Stimulated activated CD4-positive, alpha-beta T cell treated with anti-CD3 and anti-CD28 coated beads, Interleukin-4, amount 100 ng/mL, for 4 hours (primary cell): ENCODE measurements at regions not wholly inside any gene's neighbourhood (a gene's known extent, or its start where the extent isn't known, plus 50 kb on each side); places are given as distances from the start of the nearest gene placed in this dataset.

ENCODE experiments used
- DNase-seq, 2 experiments: peaks; one replicate each; pipeline ENCODE4 v3.0.0-alpha.2; 2020

GRCh38 chr22:26974914-26975803, 317.8 kb downstream of the MIAT start:
- DNase-seq, result no peak

- no peak for DNase-seq
These were observed 318.5 kb downstream of the MIAT start for GRCh38 chr22:26975865-26976264.

GRCh38 chr22:26977741-26978376, 320.5 kb downstream of the MIAT start:
- no peak for DNase-seq

- no peak for DNase-seq
These were observed 321.9 kb downstream of the MIAT start for GRCh38 chr22:26979294-26979693.

GRCh38 chr22:26981111-26981510, 323.7 kb downstream of the MIAT start:
- DNase-seq, result no peak

- DNase-seq, result no peak
These were observed 324.2 kb downstream of the MIAT start for GRCh38 chr22:26981541-26981940.

GRCh38 chr22:26983311-26983710, 325.9 kb downstream of the MIAT start:
- no peak for DNase-seq

GRCh38 chr22:26985206-26985605, 327.8 kb downstream of the MIAT start:
- DNase-seq, result no peak

GRCh38 chr22:26985931-26986782, 328.8 kb downstream of the MIAT start:
- no peak for DNase-seq

- DNase-seq, result no peak
These were observed 329.5 kb downstream of the MIAT start for GRCh38 chr22:26986884-26987283.

GRCh38 chr22:26990503-26991189, 333.3 kb downstream of the MIAT start:
- no peak for DNase-seq

- no peak for DNase-seq
These were observed 335.2 kb downstream of the MIAT start for GRCh38 chr22:26992556-26992955.

GRCh38 chr22:26993886-26994285, 336.5 kb downstream of the MIAT start:
- DNase-seq, result no peak

GRCh38 chr22:26994801-26995200, 337.4 kb downstream of the MIAT start:
- no peak for DNase-seq

GRCh38 chr22:26995235-26995634, 337.8 kb downstream of the MIAT start:
- DNase-seq, result no peak

GRCh38 chr22:26996154-26996553, 338.8 kb downstream of the MIAT start:
- DNase-seq, result no peak

- no peak for DNase-seq
These were observed 340.7 kb downstream of the MIAT start for GRCh38 chr22:26998129-26998528.

GRCh38 chr22:26998716-26999115, 341.3 kb downstream of the MIAT start:
- no peak for DNase-seq

- DNase-seq, result no peak
These were observed 345.9 kb downstream of the MIAT start for GRCh38 chr22:27003297-27003696.

- no peak for DNase-seq
These were observed 347.0 kb downstream of the MIAT start for GRCh38 chr22:27004434-27004833.

GRCh38 chr22:27008454-27008853, 351.1 kb downstream of the MIAT start:
- DNase-seq, result no peak

GRCh38 chr22:27011133-27011532, 353.7 kb downstream of the MIAT start:
- no peak for DNase-seq

- no peak for DNase-seq
These were observed 354.3 kb downstream of the MIAT start for GRCh38 chr22:27011717-27012116.
